Kidney (tissue), 13 donors: ENCODE measurements at regions not wholly inside any gene's neighbourhood (a gene's known extent, or its start where the extent isn't known, plus 50 kb on each side); places are given as distances from the start of the nearest gene placed in this dataset.

Experiments
- DNase-seq, 5 donors: peaks; one replicate each; pipeline ENCODE4 v3.0.0-alpha.2; 2013 to 2020
- FAIRE-seq: peaks from 2 replicates; lab custom pipeline; 2012; peaks lifted over from hg19 to GRCh38; lab: Jason Lieb, UNC
- H3K27ac ChIP-seq, 2 donors: one replicate each; pipeline ENCODE4 v1.7.0; 2013; ENCODE audit warnings: low read depth in 2 of 2, low read length in 2 of 2, inconsistent platforms in 1 of 2
- H3K27me3 ChIP-seq: one replicate; pipeline ENCODE4 v1.7.1; 2013; ENCODE audit warnings: low read length, inconsistent platforms; ENCODE audit not compliant: control insufficient read depth, insufficient read depth
- H3K36me3 ChIP-seq, 3 donors: one replicate each; pipeline versions ENCODE4 v1.7.0 to v1.7.1; 2013; ENCODE audit warnings: low read length in 3 of 3, control low read depth in 1 of 3, inconsistent platforms in 1 of 3; ENCODE audit not compliant: insufficient read depth in 3 of 3, control insufficient read depth in 2 of 3
- H3K4me1 ChIP-seq, 3 donors: one replicate each; pipeline versions ENCODE4 v1.7.0 to v1.7.1; 2013; ENCODE audit warnings: low read length in 3 of 3, inconsistent platforms in 1 of 3, low read depth in 1 of 3; ENCODE audit not compliant: control insufficient read depth in 2 of 3, insufficient read depth in 2 of 3
- H3K4me3 ChIP-seq, 3 donors: one replicate each; pipeline versions ENCODE4 v1.7.0 to v1.8.1; 2013; ENCODE audit warnings: low read length in 3 of 3, control low read depth in 1 of 3, inconsistent platforms in 1 of 3
- H3K9ac ChIP-seq, 3 donors: one replicate each; pipeline versions ENCODE4 v1.7.0 to v1.7.1; 2013; ENCODE audit warnings: low read length in 3 of 3, control low read depth in 1 of 3, inconsistent platforms in 1 of 3
- H3K9me3 ChIP-seq, 3 donors: one replicate each; pipeline versions ENCODE4 v1.7.0 to v1.7.1; 2013; ENCODE audit warnings: low read length in 3 of 3, control low read depth in 1 of 3, inconsistent platforms in 1 of 3; ENCODE audit not compliant: control insufficient read depth in 2 of 3, insufficient read depth in 1 of 3
- CTCF ChIP-seq: IDR thresholded peaks from 3 replicates; pipeline ENCODE4 v1.5.1; 2012; ENCODE audit warnings: mild to moderate bottlenecking, moderate library complexity, borderline replicate concordance; ENCODE audit not compliant: insufficient read depth; ENCODE audit errors: extremely low read depth
- intact Hi-C: fragments of 100-400 bp; cut with DNase I; formaldehyde crosslinking; loops from one replicate; pipeline ENCODE4 v1.11.1; 2022
- donor health status: control.
- donor health status: control.
- donor health status: control.
- donor health status: control.
- donor health status: control.
- donor health status: DM: yes; HTN: yes; CAD: no.
- donor health status: Normal renal cell carcinoma (clear cell type).

GRCh38 chr2:64246962-64247361, 102.7 kb upstream of the PELI1 start:
- H3K36me3 ChIP-seq, result no peaks in the 10 kb centered on the region
- no peak for FAIRE-seq

DNA sequence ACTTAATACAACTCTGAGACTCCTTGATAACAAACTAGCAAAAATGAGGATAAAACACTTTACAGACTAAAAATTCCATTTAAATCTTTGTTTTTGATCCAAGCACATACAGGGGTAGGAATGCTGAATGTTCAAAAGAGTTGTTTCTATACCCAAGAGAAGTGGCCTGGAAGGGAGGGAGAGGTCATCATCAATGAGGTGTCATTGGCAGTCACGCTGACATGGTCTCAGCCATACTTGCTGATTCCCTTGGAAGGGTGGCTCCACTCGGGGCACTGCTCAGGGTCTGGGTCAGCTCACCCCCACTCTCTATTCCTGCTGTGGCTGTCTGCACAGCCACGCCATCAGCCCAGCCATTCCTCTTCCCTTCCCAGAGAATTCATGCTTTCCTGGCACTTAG, 105.2 kb upstream of the PELI1 start:
- no peaks in the 10 kb centered on the region for H3K27me3 ChIP-seq
- intact Hi-C loops, result no loop called here
- H3K4me1 ChIP-seq, result no peaks in the 10 kb centered on the region
- H3K36me3 ChIP-seq, result no peaks in the 10 kb centered on the region
- no peak overlapping the region for H3K27ac ChIP-seq
- DNase-seq, result no peak
- no peak for TF ChIP-seq CTCF
- no peaks in the 10 kb centered on the region for H3K9me3 ChIP-seq
- H3K4me3 ChIP-seq, result no peak overlapping the region
- no peak overlapping the region for H3K9ac ChIP-seq
- no peak for FAIRE-seq

More at GRCh38 chr2:64246962-64247361, 102.7 kb upstream of the PELI1 start:
- no peaks in the 10 kb centered on the region for H3K4me1 ChIP-seq
- H3K27me3 ChIP-seq, result no peaks in the 10 kb centered on the region
- intact Hi-C loops, result no loop called here
- no peaks in the 10 kb centered on the region for H3K9me3 ChIP-seq
- H3K27ac ChIP-seq, result no peak overlapping the region
- no peak overlapping the region for H3K9ac ChIP-seq
- no peak overlapping the region for H3K4me3 ChIP-seq
- no peak for DNase-seq
- no peak for TF ChIP-seq CTCF

DNA sequence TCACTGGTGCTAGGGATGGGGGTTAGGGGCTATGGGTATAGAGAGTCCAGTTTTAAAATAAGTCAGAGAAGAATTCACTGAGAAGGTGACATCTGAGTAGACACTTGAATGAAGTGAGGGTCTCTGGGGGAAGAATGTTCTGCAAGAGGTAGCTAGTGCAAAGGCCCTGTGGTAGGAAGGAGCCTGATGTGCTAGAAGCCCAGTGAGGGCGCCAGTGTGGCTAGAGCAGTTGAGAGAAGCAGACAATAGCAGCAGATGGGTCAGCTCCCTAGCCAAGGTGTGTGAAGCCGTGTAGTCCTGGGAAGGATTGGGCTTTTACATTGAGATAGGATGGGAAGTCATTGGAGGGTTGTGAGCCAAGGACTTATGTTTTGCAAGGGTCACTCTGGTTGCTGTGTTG, 105.8 kb upstream of the PELI1 start:
- H3K27me3 ChIP-seq, result no peaks in the 10 kb centered on the region
- H3K9me3 ChIP-seq, result no peaks in the 10 kb centered on the region
- no peak for DNase-seq
- no peaks in the 10 kb centered on the region for H3K4me1 ChIP-seq
- H3K4me3 ChIP-seq, result no peak overlapping the region
- no peak for TF ChIP-seq CTCF
- no peak for FAIRE-seq
- no peak overlapping the region for H3K27ac ChIP-seq
- H3K36me3 ChIP-seq, result no peaks in the 10 kb centered on the region
- intact Hi-C loops, result no loop called here
- no peak overlapping the region for H3K9ac ChIP-seq

GRCh38 chr2:64250751-64251423, 106.7 kb upstream of the PELI1 start:
- H3K4me1 ChIP-seq, result no peaks in the 10 kb centered on the region
- no peak overlapping the region for H3K27ac ChIP-seq
- no peak overlapping the region for H3K4me3 ChIP-seq
- H3K9me3 ChIP-seq, result no peaks in the 10 kb centered on the region
- intact Hi-C loops, result no loop called here
- TF ChIP-seq CTCF, result no peak
- DNase-seq (no peak), FAIRE-seq (no peak)
- H3K36me3 ChIP-seq, result no peaks in the 10 kb centered on the region
- H3K9ac ChIP-seq, result no peak overlapping the region
- no peaks in the 10 kb centered on the region for H3K27me3 ChIP-seq
